SH-SY5Y (cell line): ENCODE measurements at regions not wholly inside any gene's neighbourhood (a gene's known extent, or its start where the extent isn't known, plus 50 kb on each side); places are given as distances from the start of the nearest gene placed in this dataset.

Experiments used
- GATA2 ChIP-seq: IDR thresholded peaks from 2 replicates; pipeline ENCODE4 v1.6.1; 2011; ENCODE audit warnings: mild to moderate bottlenecking, low read depth, low read length
- GATA3 ChIP-seq: IDR thresholded peaks from 2 replicates; pipeline ENCODE4 v1.6.1; 2011; ENCODE audit warnings: low read depth, mild to moderate bottlenecking, low read length, moderate library complexity

- TF ChIP-seq GATA2 (peak; percentile 61), GATA3 (no peak)
Observed at GRCh38 chr5:166401391-166401790, 1890.1 kb upstream of the WWC1 start.
